Ishikawa (cell line): ENCODE measurements at regions not wholly inside any gene's neighbourhood (a gene's known extent, or its start where the extent isn't known, plus 50 kb on each side); places are given as distances from the start of the nearest gene placed in this dataset.

Experiments used
- CREB1 ChIP-seq: IDR thresholded peaks from 2 replicates; pipeline ENCODE4 v1.6.1; 2012; ENCODE audit warnings: low read depth
- EGR1 ChIP-seq: IDR thresholded peaks from 2 replicates; pipeline ENCODE4 v1.6.1; 2012
- EP300 ChIP-seq: IDR thresholded peaks from 2 replicates; pipeline ENCODE4 v1.6.1; 2012; ENCODE audit warnings: borderline replicate concordance
- NFIC ChIP-seq: IDR thresholded peaks from 2 replicates; pipeline ENCODE4 v1.6.1; 2012
- RAD21 ChIP-seq: IDR thresholded peaks from 2 replicates; pipeline ENCODE4 v1.6.1; 2012; ENCODE audit warnings: low read depth
- TAF1 ChIP-seq: IDR thresholded peaks from 2 replicates; pipeline ENCODE4 v1.6.1; 2012; ENCODE audit warnings: low read depth, mild to moderate bottlenecking
- TEAD4 ChIP-seq: IDR thresholded peaks from 2 replicates; pipeline ENCODE4 v1.6.1; 2012
- YY1 ChIP-seq: IDR thresholded peaks from 2 replicates; pipeline ENCODE4 v1.6.1; 2012; ENCODE audit warnings: low read depth
- TF ChIP-seq, protein P1 (sequence below): IDR thresholded peaks from 2 replicates; pipeline ENCODE4 v1.6.1; 2012
- TF ChIP-seq, protein P2 (sequence below): IDR thresholded peaks from 2 replicates; pipeline ENCODE4 v1.6.1; 2012; ENCODE audit warnings: low read depth, mild to moderate bottlenecking
- TF ChIP-seq, protein P3 (sequence below): IDR thresholded peaks from 2 replicates; pipeline ENCODE4 v1.6.1; 2012

DNA sequence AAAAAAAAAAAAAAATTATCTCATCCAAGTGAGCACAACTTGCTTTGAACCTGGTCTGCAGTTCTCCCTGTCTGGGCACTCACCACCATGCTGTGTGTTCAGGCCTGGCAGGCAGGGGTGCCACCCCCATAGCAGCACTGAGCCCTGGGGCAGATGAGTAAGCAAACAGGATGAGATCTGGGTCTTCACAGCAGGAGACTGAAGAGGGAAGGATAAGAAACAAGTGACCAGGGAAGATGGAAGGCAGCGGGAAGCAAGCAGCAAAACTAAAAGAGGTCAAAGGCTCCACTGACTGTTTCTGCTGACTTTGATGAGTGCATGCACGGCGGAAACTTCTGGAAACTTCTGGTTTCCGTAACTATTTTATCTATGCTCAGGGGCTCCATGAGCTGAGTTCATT is 133.5 kb upstream of the SOD1 start:
- TF ChIP-seq, protein P1, sequence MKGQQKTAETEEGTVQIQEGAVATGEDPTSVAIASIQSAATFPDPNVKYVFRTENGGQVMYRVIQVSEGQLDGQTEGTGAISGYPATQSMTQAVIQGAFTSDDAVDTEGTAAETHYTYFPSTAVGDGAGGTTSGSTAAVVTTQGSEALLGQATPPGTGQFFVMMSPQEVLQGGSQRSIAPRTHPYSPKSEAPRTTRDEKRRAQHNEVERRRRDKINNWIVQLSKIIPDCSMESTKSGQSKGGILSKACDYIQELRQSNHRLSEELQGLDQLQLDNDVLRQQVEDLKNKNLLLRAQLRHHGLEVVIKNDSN = no peak
- TF ChIP-seq EP300 = no peak
- TF ChIP-seq, protein P2, sequence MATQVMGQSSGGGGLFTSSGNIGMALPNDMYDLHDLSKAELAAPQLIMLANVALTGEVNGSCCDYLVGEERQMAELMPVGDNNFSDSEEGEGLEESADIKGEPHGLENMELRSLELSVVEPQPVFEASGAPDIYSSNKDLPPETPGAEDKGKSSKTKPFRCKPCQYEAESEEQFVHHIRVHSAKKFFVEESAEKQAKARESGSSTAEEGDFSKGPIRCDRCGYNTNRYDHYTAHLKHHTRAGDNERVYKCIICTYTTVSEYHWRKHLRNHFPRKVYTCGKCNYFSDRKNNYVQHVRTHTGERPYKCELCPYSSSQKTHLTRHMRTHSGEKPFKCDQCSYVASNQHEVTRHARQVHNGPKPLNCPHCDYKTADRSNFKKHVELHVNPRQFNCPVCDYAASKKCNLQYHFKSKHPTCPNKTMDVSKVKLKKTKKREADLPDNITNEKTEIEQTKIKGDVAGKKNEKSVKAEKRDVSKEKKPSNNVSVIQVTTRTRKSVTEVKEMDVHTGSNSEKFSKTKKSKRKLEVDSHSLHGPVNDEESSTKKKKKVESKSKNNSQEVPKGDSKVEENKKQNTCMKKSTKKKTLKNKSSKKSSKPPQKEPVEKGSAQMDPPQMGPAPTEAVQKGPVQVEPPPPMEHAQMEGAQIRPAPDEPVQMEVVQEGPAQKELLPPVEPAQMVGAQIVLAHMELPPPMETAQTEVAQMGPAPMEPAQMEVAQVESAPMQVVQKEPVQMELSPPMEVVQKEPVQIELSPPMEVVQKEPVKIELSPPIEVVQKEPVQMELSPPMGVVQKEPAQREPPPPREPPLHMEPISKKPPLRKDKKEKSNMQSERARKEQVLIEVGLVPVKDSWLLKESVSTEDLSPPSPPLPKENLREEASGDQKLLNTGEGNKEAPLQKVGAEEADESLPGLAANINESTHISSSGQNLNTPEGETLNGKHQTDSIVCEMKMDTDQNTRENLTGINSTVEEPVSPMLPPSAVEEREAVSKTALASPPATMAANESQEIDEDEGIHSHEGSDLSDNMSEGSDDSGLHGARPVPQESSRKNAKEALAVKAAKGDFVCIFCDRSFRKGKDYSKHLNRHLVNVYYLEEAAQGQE = no peak
- TF ChIP-seq NFIC = no peak
- TF ChIP-seq CREB1 = no peak
- TF ChIP-seq, protein P3, sequence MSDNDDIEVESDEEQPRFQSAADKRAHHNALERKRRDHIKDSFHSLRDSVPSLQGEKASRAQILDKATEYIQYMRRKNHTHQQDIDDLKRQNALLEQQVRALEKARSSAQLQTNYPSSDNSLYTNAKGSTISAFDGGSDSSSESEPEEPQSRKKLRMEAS = no peak
- no peak for TF ChIP-seq YY1
- no peak for TF ChIP-seq TEAD4
- no peak for TF ChIP-seq EGR1
- no peak for TF ChIP-seq RAD21
- no peak for TF ChIP-seq TAF1
